ENCODE measurements at regions not wholly inside any gene's neighbourhood (a gene's known extent, or its start where the extent isn't known, plus 50 kb on each side); places are given as distances from the start of the nearest gene placed in this dataset.

DNA sequence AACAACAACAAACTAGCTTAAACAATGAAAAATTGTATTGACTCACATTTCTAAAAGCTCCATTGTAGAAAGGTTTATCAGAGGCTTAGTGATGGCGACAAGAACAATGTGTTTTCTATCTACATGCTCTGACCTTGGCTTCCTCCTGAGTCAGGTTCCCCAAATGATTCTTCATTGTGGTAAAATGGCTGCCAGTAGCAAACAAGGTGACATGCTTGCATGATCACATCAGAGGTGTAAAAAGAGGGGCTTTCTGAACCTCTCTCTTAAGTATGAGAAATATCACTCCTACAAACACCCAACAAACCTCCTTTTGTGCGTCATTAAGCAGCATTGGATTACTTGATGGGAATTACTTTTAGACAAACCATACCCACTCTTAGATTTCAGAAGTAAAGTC, 252.4 kb upstream of the SYT1 start:
- no TSS peak for BruUV-seq (replicated peaks)
- H3K4me1 ChIP-seq (ENCODE audit: control insufficient read depth, extremely low read depth, insufficient read depth, low read length), result no peaks in the 10 kb centered on the region
- FAIRE-seq, result no peak

More for the DNA sequence above, 252.4 kb upstream of the SYT1 start:
- Histone ChIP-seq H3K4me3 (replicated peaks in 1 of 3; ENCODE audit: insufficient read depth in 1 of 3, low read depth in 1 of 3, low read length in 3 of 3) (no peak overlapping the region), H3K9me3 (replicated peaks; ENCODE audit: control insufficient read depth, insufficient read depth, low read length) (no peaks in the 10 kb centered on the region), H3K9ac (replicated peaks; ENCODE audit: extremely low read depth, insufficient read depth, low read length) (no peak overlapping the region), H4K20me1 (replicated peaks; ENCODE audit: control insufficient read depth, extremely low read depth, insufficient read depth, low read length) (no peaks in the 10 kb centered on the region), H3K9me1 (replicated peaks; ENCODE audit: control insufficient read depth, extremely low read depth, insufficient read depth, low read length) (no peaks in the 10 kb centered on the region), H2AFZ (ENCODE audit: low read depth, low read length) (no peak overlapping the region), H3K36me3 (ENCODE audit: control insufficient read depth in 2 of 2, extremely low read depth in 1 of 2, insufficient read depth in 2 of 2, low read length in 2 of 2) (no peaks in the 10 kb centered on the region), H3K79me2 (ENCODE audit: control insufficient read depth, insufficient read depth, low read length) (no peaks in the 10 kb centered on the region), H3K4me2 (ENCODE audit: insufficient read depth, low read length) (no peak overlapping the region), H3K27me3 (ENCODE audit: control insufficient read depth in 2 of 2, insufficient read depth in 2 of 2, low read length in 2 of 2) (no peaks in the 10 kb centered on the region), H3K27ac (ENCODE audit: insufficient read depth, low read depth, low read length) (no peak overlapping the region)
- dilution Hi-C loops (cut with MboI; ENCODE audit: extremely low pct_ligation_motif_present, low sequenced_read_pairs) (no loop called here), intact Hi-C loops (cut with micrococcal nuclease) (no loop called here)
- POLR2A ChIA-PET, result no interaction called here
- CTCF ChIA-PET, result interaction anchor here (1.0 to 1.1 kb wide), 2 partner anchors 10 to 14 kb away, joined by 3 read pairs; no protein-coding TSS in a partner anchor
- no peak for TF ChIP-seq JUN (IDR thresholded peaks at IDR 0.05; ENCODE audit: borderline replicate concordance, insufficient read depth, insufficient read length, low read depth)
- no peak for TF ChIP-seq POLR2A (IDR thresholded peaks at IDR 0.05; ENCODE audit: low read depth, low read length)
- no peak for TF ChIP-seq GATA2 (IDR thresholded peaks at IDR 0.05; ENCODE audit: insufficient read depth, insufficient read length, low read depth, low read length)
- TF ChIP-seq EZH2 (IDR thresholded peaks at IDR 0.05; ENCODE audit: borderline replicate concordance, low read depth, low read length, severe bottlenecking), result no peak
- TF ChIP-seq, protein P1, sequence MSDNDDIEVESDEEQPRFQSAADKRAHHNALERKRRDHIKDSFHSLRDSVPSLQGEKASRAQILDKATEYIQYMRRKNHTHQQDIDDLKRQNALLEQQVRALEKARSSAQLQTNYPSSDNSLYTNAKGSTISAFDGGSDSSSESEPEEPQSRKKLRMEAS (IDR thresholded peaks at IDR 0.05; ENCODE audit: insufficient read depth, insufficient read length), result no peak
- TF ChIP-seq POLR2AphosphoS5 (IDR thresholded peaks at IDR 0.05; ENCODE audit: insufficient read depth, low read depth, low read length), result no peak
- TF ChIP-seq, protein P2, sequence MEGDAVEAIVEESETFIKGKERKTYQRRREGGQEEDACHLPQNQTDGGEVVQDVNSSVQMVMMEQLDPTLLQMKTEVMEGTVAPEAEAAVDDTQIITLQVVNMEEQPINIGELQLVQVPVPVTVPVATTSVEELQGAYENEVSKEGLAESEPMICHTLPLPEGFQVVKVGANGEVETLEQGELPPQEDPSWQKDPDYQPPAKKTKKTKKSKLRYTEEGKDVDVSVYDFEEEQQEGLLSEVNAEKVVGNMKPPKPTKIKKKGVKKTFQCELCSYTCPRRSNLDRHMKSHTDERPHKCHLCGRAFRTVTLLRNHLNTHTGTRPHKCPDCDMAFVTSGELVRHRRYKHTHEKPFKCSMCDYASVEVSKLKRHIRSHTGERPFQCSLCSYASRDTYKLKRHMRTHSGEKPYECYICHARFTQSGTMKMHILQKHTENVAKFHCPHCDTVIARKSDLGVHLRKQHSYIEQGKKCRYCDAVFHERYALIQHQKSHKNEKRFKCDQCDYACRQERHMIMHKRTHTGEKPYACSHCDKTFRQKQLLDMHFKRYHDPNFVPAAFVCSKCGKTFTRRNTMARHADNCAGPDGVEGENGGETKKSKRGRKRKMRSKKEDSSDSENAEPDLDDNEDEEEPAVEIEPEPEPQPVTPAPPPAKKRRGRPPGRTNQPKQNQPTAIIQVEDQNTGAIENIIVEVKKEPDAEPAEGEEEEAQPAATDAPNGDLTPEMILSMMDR (IDR thresholded peaks at IDR 0.05; ENCODE audit: extremely low read depth in 1 of 2, insufficient read depth in 1 of 2, low read depth in 1 of 2, low read length in 2 of 2), result no peak
- no peak for TF ChIP-seq FOS (IDR thresholded peaks at IDR 0.05; ENCODE audit: borderline replicate concordance, insufficient read depth, low read length)
- no peak for TF ChIP-seq MYC (IDR thresholded peaks at IDR 0.05; ENCODE audit: low read depth, low read length)
- no peak for DNase-seq (ENCODE audit: low read depth, low spot score)
